Fibroblast of villous mesenchyme (primary cell): ENCODE measurements at regions not wholly inside any gene's neighbourhood (a gene's known extent, or its start where the extent isn't known, plus 50 kb on each side); places are given as distances from the start of the nearest gene placed in this dataset.
"Not testable (repeated sequence)": the region's sequence is repeated elsewhere in the genome, so short reads cannot be mapped to it uniquely, and the experiment has no call there.

Experiments
- DNase-seq: peaks from one replicate; pipeline ENCODE4 v3.0.0-alpha.2; 2010; ENCODE audit warnings: low read depth
- H3K4me3 ChIP-seq: 2 replicates; pipeline ENCODE4 v1.5.1; 2011; ENCODE audit warnings: low read depth, mild to moderate bottlenecking, low read length
- CTCF ChIP-seq: IDR thresholded peaks from 2 replicates; pipeline ENCODE4 v1.5.1; 2012; ENCODE audit warnings: low read depth, mild to moderate bottlenecking, low read length; ENCODE audit not compliant: insufficient read depth

GRCh38 chr1:59198564-59198963 lies 98.3 kb upstream of the FGGY start:
- no peak for DNase-seq
- no peak for TF ChIP-seq CTCF

GRCh38 chr1:59199147-59199546 lies 97.7 kb upstream of the FGGY start:
- DNase-seq: no peak
- no peak for TF ChIP-seq CTCF
- H3K4me3 ChIP-seq: no peak overlapping the region

More at GRCh38 chr1:59198564-59198963, 98.3 kb upstream of the FGGY start:
- no peak overlapping the region for H3K4me3 ChIP-seq

- no peak for DNase-seq
- no peak for TF ChIP-seq CTCF
- H3K4me3 ChIP-seq: no peak overlapping the region
Observed at GRCh38 chr1:59199719-59200376, 97.0 kb upstream of the FGGY start.

GRCh38 chr1:59201341-59201740 lies 95.6 kb upstream of the FGGY start:
- no peak for DNase-seq
- TF ChIP-seq CTCF: no peak
- H3K4me3 ChIP-seq: no peak overlapping the region

- H3K4me3 ChIP-seq: no peak overlapping the region
- no peak for DNase-seq
- TF ChIP-seq CTCF: no peak
Observed at GRCh38 chr1:59202455-59202854, 94.4 kb upstream of the FGGY start.

- DNase-seq: peak; percentile 56
- no peak overlapping the region for H3K4me3 ChIP-seq
- no peak for TF ChIP-seq CTCF
Observed at GRCh38 chr1:59204001-59204400, 92.9 kb upstream of the FGGY start.

- not testable (repeated sequence) for H3K4me3 ChIP-seq, DNase-seq
Observed at GRCh38 chr1:59206616-59207015, 90.3 kb upstream of the FGGY start.

- DNase-seq, H3K4me3 ChIP-seq: not testable (repeated sequence)
Observed at GRCh38 chr1:59210430-59210829, 86.5 kb upstream of the FGGY start.
